Mononuclear cell (primary cell): ENCODE measurements at regions not wholly inside any gene's neighbourhood (a gene's known extent, or its start where the extent isn't known, plus 50 kb on each side); places are given as distances from the start of the nearest gene placed in this dataset.

Source experiments
- H3K27me3 ChIP-seq: 2 replicates; pipeline ENCODE4 v1.6.0; 2011; ENCODE audit warnings: low read length, control low read depth; ENCODE audit not compliant: insufficient read depth
- H3K4me1 ChIP-seq: 2 replicates; pipeline ENCODE4 v1.5.1; 2011; ENCODE audit warnings: mild to moderate bottlenecking, low read length, control low read depth; ENCODE audit not compliant: insufficient read depth
- H3K4me3 ChIP-seq: 2 replicates; pipeline ENCODE4 v1.5.1; 2011; ENCODE audit warnings: mild to moderate bottlenecking, low read length, moderate library complexity
- H3K9me3 ChIP-seq: 2 replicates; pipeline ENCODE4 v1.5.1; 2011; ENCODE audit warnings: low read depth, mild to moderate bottlenecking, control low read depth, low read length

DNA sequence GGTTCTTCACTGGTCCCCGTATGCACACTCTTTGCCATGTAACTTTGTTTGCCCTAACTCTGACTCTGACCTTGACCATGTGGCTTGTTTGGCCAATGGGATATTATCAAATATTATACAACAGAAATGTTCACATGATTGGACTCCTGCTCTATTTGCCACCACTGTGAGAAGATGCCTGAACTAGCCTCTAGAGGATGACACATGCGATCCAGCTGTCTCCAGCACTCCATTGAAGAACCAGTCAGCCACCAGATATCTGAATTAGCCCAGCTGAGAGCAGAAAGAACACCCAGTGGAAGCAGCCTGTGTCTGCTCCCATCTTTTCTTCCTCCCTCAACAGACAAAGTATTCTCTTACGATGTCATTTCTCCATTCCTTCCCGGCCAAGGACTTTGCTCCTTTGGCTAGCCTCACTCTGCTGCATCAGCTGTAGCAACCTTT lies 412.1 kb downstream of the IRS1 start:
- Histone ChIP-seq H3K4me1 (no peaks in the 10 kb centered on the region), H3K27me3 (no peaks in the 10 kb centered on the region), H3K4me3 (no peak overlapping the region), H3K9me3 (no peaks in the 10 kb centered on the region)

DNA sequence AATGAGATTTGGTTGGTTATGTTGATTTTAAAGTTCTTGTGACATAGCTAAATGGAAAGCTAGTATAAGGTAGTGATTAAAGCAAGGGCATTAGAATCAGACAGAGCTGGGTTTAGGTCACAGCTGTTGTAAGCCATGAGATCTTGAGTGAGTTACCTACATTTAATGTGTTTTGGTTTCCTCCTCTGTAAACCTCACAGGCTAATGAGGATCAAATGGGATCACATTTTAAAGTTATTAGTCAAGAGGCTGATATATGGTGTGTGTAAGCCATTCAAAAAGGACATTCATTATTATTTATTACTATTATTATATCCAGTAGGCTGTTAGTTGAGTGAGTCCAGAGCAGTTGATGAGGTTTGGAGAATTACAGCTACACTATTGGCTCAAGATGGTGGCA lies 416.2 kb downstream of the IRS1 start:
- Histone ChIP-seq H3K4me1 (no peaks in the 10 kb centered on the region), H3K4me3 (no peak overlapping the region), H3K27me3 (peaks cover 5% of the 10 kb centered on the region), H3K9me3 (no peaks in the 10 kb centered on the region)

DNA sequence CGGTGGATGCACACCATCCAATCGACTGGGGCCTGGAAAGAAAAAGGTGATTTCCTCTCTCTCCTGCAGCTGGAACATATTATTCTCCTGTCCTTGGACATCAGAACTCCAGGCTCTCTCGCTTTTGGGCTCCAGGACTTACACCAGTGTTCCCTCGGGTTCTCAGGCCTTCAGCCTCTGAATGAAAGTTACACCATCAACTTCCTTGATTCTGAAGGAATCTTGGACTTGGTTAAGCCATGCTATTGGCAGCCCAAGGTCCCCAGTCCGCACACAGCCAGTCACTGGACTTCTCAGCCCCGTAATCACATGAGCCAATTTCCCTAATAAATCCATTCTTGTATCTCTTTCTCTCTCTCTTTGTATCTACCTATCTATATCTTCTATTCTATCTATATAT lies 418.9 kb downstream of the IRS1 start:
- Histone ChIP-seq H3K4me1 (no peaks in the 10 kb centered on the region), H3K27me3 (peaks cover 5% of the 10 kb centered on the region), H3K4me3 (no peak overlapping the region), H3K9me3 (no peaks in the 10 kb centered on the region)

DNA sequence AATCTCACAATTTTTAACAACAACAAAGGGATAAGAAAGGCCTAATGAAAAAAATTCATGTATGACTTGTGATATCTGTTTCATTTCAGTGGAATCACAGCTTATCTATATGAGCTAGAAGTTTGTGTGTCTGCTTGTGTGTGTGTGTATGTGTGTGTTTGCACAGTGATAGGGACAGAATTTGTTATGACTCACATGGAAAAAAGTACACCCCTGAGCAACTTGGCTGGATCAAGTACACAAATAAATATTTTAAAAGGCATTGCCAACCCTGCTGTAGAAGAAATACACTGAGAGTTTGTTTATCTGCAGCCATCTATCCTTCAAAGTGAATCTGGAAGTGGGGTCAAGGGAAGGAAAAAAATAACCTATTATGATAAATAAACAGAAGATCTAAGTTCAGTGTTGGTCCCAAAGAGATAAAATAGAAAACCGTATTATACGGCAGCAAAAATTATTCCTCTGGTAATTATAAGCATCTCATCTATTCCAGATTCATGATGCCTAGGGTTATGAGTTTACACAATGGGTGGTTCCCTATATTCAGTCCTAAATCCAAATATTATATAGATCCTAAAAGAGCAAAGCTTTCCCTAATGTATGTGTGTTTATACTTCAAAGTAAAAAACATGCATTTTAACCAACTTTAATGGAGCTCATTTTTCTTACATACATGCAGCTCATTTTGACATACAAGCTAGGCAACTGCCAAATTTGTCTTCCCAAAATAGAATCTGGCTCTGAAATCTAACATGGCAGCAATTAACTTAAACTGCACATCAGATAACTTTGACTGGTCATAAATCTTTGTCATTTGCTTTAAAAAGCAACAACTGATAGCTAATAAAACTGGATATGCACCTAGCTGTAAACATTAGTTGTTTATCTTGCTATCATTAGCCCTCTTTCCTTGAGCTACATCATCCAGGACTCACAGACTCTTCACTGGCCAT lies 420.6 kb downstream of the IRS1 start:
- no peaks in the 10 kb centered on the region for H3K4me1 ChIP-seq
- H3K27me3 ChIP-seq = peaks cover 5% of the 10 kb centered on the region
- H3K9me3 ChIP-seq = no peaks in the 10 kb centered on the region
- H3K4me3 ChIP-seq = no peak overlapping the region

DNA sequence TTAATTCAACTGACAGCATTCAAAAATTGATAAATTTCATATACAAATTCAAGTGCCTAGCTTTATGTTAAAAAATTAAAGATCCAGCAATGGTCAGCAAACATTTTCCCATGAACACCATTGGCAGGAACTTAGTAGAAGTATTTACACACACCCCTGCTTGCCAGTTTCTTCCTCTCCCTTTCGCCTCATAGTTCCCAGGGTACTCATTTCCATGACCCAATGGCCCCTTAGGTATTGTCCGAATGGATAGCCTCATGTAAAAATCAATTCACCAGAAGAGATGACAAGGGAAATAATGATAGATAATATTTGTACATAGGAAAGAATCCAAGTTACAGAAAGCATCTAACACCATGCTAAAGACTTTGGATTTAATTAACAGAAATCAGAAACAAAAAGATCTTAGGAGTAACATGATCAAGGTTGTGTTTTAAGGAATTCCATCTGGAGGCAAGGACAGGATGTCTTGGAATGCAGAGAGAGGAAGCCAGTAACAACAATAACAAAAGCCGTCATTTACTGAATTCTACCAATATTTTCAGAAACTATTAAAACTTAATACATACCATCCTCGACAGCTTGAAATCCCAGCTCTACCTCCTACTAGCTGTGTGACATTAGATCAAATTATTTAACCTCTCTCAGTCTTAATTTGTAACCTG lies 423.0 kb downstream of the IRS1 start:
- Histone ChIP-seq H3K9me3 (no peaks in the 10 kb centered on the region), H3K27me3 (peaks cover 9% of the 10 kb centered on the region), H3K4me3 (no peak overlapping the region), H3K4me1 (no peaks in the 10 kb centered on the region)

DNA sequence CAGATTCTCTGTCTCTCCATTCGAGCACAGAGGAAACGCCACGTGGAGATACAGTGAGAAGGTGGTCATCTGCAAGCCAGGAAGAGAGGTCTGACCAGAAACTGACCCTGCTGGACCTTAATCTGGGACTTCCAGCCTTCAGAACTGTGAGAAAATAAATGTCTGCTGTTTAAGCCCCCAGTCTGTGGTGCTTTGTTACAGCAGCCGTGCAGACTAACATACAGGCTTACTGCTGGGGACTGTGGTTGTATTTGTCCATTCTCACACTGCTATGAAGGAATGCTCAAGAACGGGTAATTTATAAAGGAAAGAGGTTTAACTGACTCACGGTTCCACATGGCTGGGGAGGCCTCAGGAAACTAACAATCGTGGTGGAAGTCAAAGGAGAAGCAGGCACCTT lies 432.7 kb downstream of the IRS1 start:
- Histone ChIP-seq H3K9me3 (no peaks in the 10 kb centered on the region), H3K4me3 (no peak overlapping the region), H3K4me1 (no peaks in the 10 kb centered on the region), H3K27me3 (no peaks in the 10 kb centered on the region)

DNA sequence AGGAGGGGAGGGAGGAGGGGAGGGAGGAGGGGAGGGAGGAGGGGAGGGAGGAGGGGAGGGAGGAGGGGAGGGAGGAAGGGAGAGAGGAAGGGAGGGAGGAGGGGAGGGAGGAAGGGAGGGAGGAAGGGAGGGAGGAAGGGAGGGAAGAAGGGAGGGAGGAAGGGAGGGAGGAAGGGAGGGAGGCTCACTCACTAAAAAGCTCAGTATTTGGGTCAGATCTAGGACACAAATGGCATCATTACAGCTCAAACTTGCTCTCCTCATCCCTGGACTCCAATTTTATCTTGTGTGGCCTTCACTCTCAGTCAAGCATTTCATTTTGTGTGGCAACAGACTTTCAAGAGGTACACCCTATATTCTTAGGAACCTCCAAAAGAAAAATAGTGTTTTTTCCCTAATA lies 435.4 kb downstream of the IRS1 start:
- H3K4me1 ChIP-seq = no peaks in the 10 kb centered on the region
- H3K4me3 ChIP-seq = no peak overlapping the region
- no peaks in the 10 kb centered on the region for H3K9me3 ChIP-seq
- H3K27me3 ChIP-seq = no peaks in the 10 kb centered on the region

DNA sequence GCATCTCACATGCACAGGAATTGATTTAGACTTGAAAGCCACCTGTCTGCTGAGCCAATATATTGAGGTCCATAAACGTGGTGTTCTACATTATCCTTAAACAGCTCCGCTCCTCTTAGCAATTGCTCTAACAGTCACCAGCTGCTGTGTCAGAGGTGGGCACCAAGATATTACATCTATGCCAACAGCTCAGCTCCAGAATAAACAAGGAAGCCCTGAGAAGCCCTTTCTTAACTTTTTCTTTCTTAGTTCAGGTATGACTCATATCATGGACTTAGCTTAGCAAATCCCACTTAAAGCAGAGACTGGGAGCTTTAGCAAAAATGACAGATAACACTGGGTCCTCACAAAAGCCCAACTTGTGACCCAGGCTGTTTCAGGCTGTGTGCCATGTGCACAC lies 436.6 kb downstream of the IRS1 start:
- Histone ChIP-seq H3K4me1 (no peaks in the 10 kb centered on the region), H3K4me3 (no peak overlapping the region), H3K27me3 (no peaks in the 10 kb centered on the region), H3K9me3 (no peaks in the 10 kb centered on the region)

DNA sequence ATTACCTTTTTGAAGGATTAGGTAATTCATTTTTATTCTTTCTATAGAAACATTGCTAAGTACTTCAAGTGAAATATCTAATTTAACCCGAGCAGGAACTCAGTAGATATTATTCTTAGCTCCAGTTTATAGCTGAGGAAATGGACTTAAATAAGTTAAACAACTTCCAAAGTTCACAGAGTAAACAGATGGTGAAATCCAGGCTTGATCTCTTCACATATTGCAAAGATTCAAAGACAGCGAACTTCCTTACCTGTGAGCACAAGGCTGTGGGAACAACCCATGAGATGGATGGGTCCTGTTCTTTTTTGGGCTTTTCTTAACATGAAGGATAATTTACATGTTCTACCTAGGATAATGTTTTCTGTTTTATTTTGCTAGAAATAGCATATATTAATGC lies 439.0 kb downstream of the IRS1 start:
- Histone ChIP-seq H3K4me1 (no peaks in the 10 kb centered on the region), H3K27me3 (peaks cover 4% of the 10 kb centered on the region), H3K4me3 (no peak overlapping the region), H3K9me3 (no peaks in the 10 kb centered on the region)

DNA sequence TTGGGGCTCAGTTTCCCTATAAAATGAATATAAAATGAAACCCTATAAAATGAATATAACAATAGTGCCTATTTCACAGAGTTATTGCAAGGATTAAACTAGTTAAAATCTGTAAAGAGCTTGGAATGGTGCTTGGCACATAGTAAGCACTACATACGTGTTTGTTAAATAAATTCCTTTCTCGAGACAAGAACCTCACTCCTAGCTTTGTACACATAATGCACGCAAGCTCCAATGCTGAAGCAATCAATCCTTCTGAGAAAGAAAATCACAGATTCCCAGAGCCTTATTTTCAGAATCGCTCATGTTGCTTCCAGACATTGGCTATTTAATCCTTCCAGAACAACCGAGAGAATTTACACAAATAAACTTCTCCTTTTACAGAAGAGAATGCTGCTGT lies 440.9 kb downstream of the IRS1 start:
- Histone ChIP-seq H3K9me3 (no peaks in the 10 kb centered on the region), H3K4me3 (no peak overlapping the region), H3K4me1 (no peaks in the 10 kb centered on the region), H3K27me3 (peaks cover 4% of the 10 kb centered on the region)

DNA sequence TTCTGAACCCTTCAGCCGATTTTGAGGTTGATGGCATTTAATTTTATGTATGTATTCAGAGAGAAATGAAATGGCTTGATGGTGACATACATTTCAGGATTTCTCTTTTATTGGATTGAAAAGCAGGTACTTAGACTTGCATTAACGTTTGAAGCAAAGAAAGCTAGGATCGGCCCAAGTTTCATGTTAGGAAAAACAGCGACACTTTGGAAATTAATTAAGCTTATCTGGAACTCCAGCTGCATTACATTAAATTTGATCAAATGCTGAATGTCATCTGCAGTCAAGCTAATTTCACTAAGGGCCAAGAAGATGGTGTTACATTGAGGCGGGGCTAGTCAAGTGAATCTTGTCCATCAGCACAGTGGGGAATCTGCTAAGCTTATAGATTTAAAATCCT lies 441.8 kb downstream of the IRS1 start:
- Histone ChIP-seq H3K4me3 (no peak overlapping the region), H3K9me3 (no peaks in the 10 kb centered on the region), H3K4me1 (no peaks in the 10 kb centered on the region), H3K27me3 (peaks cover 4% of the 10 kb centered on the region)

DNA sequence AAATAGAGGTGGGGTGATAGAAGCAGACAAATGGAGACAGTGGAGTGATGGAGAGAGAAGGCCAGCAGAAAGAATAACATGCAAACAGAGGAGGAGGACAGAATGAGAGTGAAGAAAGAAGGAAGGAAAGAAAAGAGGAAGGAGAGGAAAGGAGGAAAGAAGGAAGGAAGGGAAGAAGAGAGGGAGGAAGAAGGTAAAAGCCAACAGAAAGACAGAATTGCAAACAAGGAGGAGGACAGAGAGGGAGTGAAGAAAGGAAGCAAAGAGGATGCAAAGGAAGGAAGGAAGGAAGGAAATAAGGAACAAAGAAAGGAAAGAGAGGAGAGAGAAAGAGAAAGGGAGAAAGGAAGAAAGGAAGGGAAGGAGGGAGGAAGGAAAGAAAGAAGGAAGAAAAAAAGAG lies 444.0 kb downstream of the IRS1 start:
- H3K4me3 ChIP-seq = no peak overlapping the region
- H3K4me1 ChIP-seq = no peaks in the 10 kb centered on the region
- peaks cover 4% of the 10 kb centered on the region for H3K27me3 ChIP-seq
- no peaks in the 10 kb centered on the region for H3K9me3 ChIP-seq

DNA sequence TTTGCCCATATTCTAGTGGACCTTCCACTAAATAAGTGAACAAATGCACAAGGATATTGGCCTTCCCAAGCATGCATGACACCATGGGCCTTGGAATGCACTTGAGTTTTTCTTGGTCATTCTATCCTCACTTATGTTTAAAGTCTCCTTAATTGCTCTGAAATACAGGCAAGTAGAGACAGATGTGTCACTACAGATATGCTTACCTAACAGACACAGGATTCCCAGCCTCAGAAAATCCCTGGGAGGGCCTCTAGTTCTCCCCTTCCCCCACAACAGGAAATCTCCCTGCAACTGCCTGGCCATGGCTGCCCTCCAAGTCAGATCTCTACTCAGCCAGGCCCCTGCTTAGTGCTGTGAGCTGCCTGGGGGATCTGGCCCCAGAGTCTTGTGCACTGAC lies 445.2 kb downstream of the IRS1 start:
- Histone ChIP-seq H3K4me3 (no peak overlapping the region), H3K9me3 (no peaks in the 10 kb centered on the region), H3K4me1 (no peaks in the 10 kb centered on the region), H3K27me3 (peaks cover 4% of the 10 kb centered on the region)

DNA sequence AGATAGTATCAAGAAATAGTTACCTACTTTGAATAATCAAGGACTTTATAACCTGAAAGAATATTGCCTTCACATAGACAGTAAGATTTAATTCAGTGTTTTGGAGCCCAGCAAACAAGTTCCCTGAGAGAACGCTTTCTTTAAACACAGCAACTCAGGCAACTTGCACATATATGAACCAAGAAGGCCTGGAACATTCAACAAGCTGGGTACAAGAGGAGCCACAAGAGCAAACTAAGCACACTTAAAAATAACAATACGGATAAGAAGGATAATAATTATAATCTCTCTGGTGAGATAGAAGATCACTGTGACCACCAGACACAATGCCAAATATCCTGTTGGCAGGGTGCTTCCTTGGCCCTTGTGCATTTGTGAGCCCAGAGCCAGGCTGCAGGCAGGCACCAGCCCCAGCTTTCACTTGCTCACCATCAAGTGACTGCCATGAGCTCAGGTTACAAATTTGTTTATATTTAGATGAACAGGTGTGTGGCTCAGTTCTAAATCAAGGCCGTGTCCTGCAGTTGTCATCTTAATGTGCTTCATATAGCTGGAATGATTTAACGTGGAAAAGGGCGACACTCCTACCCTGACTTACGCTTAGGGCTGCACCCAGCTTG lies 446.6 kb downstream of the IRS1 start:
- Histone ChIP-seq H3K27me3 (peaks cover 4% of the 10 kb centered on the region), H3K9me3 (no peaks in the 10 kb centered on the region), H3K4me1 (no peaks in the 10 kb centered on the region), H3K4me3 (no peak overlapping the region)

DNA sequence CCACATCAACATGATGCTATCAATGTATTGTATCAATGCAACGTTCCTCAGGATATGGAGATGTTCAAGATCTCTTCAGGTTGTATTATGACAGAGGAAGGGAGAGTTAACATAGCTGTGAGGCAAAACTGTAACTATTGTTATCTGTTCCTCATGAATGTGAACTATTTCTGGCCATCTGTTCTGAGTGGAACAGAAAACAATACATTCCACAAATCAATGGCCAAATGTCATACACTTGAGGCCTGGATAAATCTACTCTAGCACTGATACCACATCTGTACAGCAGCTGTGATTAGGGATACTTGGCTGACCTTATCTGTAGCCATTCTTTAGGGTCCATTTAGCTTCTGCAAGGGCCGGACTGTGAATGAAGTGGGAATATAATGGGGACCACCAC lies 447.9 kb downstream of the IRS1 start:
- Histone ChIP-seq H3K9me3 (no peaks in the 10 kb centered on the region), H3K4me1 (no peaks in the 10 kb centered on the region), H3K4me3 (no peak overlapping the region), H3K27me3 (peaks cover under 1% of the 10 kb centered on the region)
